H1 (cell line): ENCODE measurements at regions not wholly inside any gene's neighbourhood (a gene's known extent, or its start where the extent isn't known, plus 50 kb on each side); places are given as distances from the start of the nearest gene placed in this dataset.

Experiments used
- CTCF ChIA-PET: fragments of 300-600 bp; sonication (Branson Sonifier 250); formaldehyde crosslinking; loops from one replicate; lab custom pipeline; 2021; ENCODE audit not compliant: partially characterized antibody; lab: Charles Lee
- POLR2A ChIA-PET: fragments of 300-600 bp; sonication (Branson Sonifier 250); formaldehyde crosslinking; loops from one replicate; lab custom pipeline; 2021; ENCODE audit warnings: inconsistent platforms; ENCODE audit not compliant: partially characterized antibody; lab: Charles Lee
- DNase-seq, 2 experiments: peaks; one replicate each; pipeline versions ENCODE4 v3.0.0 to v3.0.0-alpha.2; 2010 to 2022; ENCODE audit warnings: low spot score in 2 of 2, low read depth in 1 of 2, mixed read lengths in 1 of 2
- FAIRE-seq: peaks from 2 replicates; lab custom pipeline; 2011; peaks lifted over from hg19 to GRCh38; lab: Jason Lieb, UNC
- H2AFZ ChIP-seq: 2 replicates; pipeline ENCODE4 v1.8.1; 2012; ENCODE audit warnings: low read length, inconsistent platforms
- H2AK5ac ChIP-seq: 2 replicates; pipeline ENCODE4 v1.6.1; 2013; ENCODE audit warnings: low read depth, low read length
- H2BK120ac ChIP-seq: replicated peaks from 2 replicates; pipeline ENCODE3; 2013; ENCODE audit warnings: low read depth, low read length, inconsistent platforms
- H2BK12ac ChIP-seq: 2 replicates; pipeline ENCODE4 v1.6.1; 2013; ENCODE audit warnings: low read depth, low read length
- H2BK15ac ChIP-seq: 2 replicates; pipeline ENCODE4 v1.6.1; 2013; ENCODE audit warnings: low read length
- H2BK20ac ChIP-seq: 2 replicates; pipeline ENCODE4 v1.6.1; 2013; ENCODE audit warnings: low read length
- H2BK5ac ChIP-seq: 2 replicates; pipeline ENCODE4 v1.6.1; 2013; ENCODE audit warnings: low read depth, low read length
- H3K14ac ChIP-seq: 2 replicates; pipeline ENCODE4 v1.6.1; 2013; ENCODE audit warnings: inconsistent platforms; ENCODE audit not compliant: insufficient read length
- H3K18ac ChIP-seq: 2 replicates; pipeline ENCODE4 v1.6.1; 2013; ENCODE audit warnings: low read length; ENCODE audit errors: extremely low read depth
- H3K23ac ChIP-seq: 2 replicates; pipeline ENCODE4 v1.6.1; 2013; ENCODE audit warnings: inconsistent platforms; ENCODE audit not compliant: insufficient read length
- H3K23me2 ChIP-seq: 2 replicates; pipeline ENCODE4 v1.6.1; 2013; ENCODE audit warnings: low read depth, low read length
- H3K27ac ChIP-seq: 2 replicates; pipeline ENCODE4 v1.6.1; 2011; ENCODE audit warnings: low read depth, low read length, inconsistent platforms
- H3K27me3 ChIP-seq, 4 experiments: replicated peaks in 1 of 4; 1 replicate in 1 of 4; 2 replicates in 3 of 4; pipeline versions ENCODE4 v1.6.1 to v1.8.1; 2011 to 2013; ENCODE audit warnings: low read length in 3 of 4, mild to moderate bottlenecking in 3 of 4, inconsistent platforms in 2 of 4, mixed read lengths in 2 of 4, moderate library complexity in 1 of 4; ENCODE audit not compliant: control insufficient read depth in 3 of 4, insufficient read depth in 3 of 4; ENCODE audit errors: extremely low read depth in 1 of 4
- H3K36me3 ChIP-seq, 4 experiments: 2 replicates each; pipeline versions ENCODE4 v1.6.1 to v1.8.1; 2011 to 2013; ENCODE audit warnings: mild to moderate bottlenecking in 4 of 4, low read length in 3 of 4, moderate library complexity in 2 of 4, control low read depth in 1 of 4, inconsistent platforms in 1 of 4; ENCODE audit not compliant: insufficient read depth in 4 of 4, control insufficient read depth in 2 of 4
- H3K4ac ChIP-seq: replicated peaks from 2 replicates; pipeline ENCODE3; 2013; ENCODE audit warnings: low read length, low read depth, mixed read lengths, inconsistent platforms; ENCODE audit not compliant: insufficient read length
- H3K4me1 ChIP-seq, 4 experiments: replicated peaks in 1 of 4; 1 replicate in 1 of 4; 2 replicates in 3 of 4; pipeline versions ENCODE4 v1.6.1 to v1.8.1; 2011 to 2013; ENCODE audit warnings: low read length in 3 of 4, inconsistent platforms in 2 of 4, mixed read lengths in 1 of 4; ENCODE audit not compliant: insufficient read depth in 4 of 4, control insufficient read depth in 3 of 4
- H3K4me2 ChIP-seq, 2 experiments: 2 replicates each; pipeline versions ENCODE4 v1.6.1 to v1.8.1; 2011 to 2013; ENCODE audit warnings: low read depth in 2 of 2, low read length in 2 of 2, control low read depth in 1 of 2, inconsistent platforms in 1 of 2, mild to moderate bottlenecking in 1 of 2; ENCODE audit not compliant: insufficient read depth in 1 of 2
- H3K4me3 ChIP-seq, 4 experiments: fragments of 200-600, 300-600 bp in 1 of 4; sonication (generic), shearing (Covaris generic), sonication (Bioruptor Twin) in 1 of 4; 2 replicates each; pipeline versions ENCODE4 v1.5.1 to v1.8.1; 2011 to 2016; ENCODE audit warnings: low read length in 4 of 4, low read depth in 3 of 4, control low read depth in 2 of 4, inconsistent platforms in 2 of 4, mild to moderate bottlenecking in 2 of 4, mixed read lengths in 1 of 4, moderate library complexity in 1 of 4; ENCODE audit not compliant: insufficient read depth in 2 of 4; ENCODE audit errors: extremely low read depth in 1 of 4
- H3K56ac ChIP-seq: replicated peaks from 2 replicates; pipeline ENCODE3; 2013; ENCODE audit warnings: low read depth, mild to moderate bottlenecking, mixed read lengths, low read length, inconsistent platforms; ENCODE audit not compliant: insufficient read length
- H3K79me1 ChIP-seq: 2 replicates; pipeline ENCODE4 v1.6.1; 2013; ENCODE audit warnings: low read depth, low read length, control low read depth
- H3K79me2 ChIP-seq, 2 experiments: 2 replicates each; pipeline versions ENCODE4 v1.6.1 to v1.8.1; 2012 to 2013; ENCODE audit warnings: low read length in 2 of 2, mild to moderate bottlenecking in 2 of 2, inconsistent platforms in 1 of 2; ENCODE audit not compliant: insufficient read depth in 2 of 2, control insufficient read depth in 1 of 2
- H3K9ac ChIP-seq, 4 experiments: replicated peaks in 1 of 4; 1 replicate in 1 of 4; 2 replicates in 3 of 4; pipeline versions ENCODE4 v1.6.1 to v1.8.1; 2011 to 2013; ENCODE audit warnings: low read depth in 3 of 4, low read length in 3 of 4, control low read depth in 2 of 4, mild to moderate bottlenecking in 2 of 4, moderate library complexity in 2 of 4, inconsistent platforms in 1 of 4; ENCODE audit errors: extremely low read depth in 1 of 4
- H3K9me3 ChIP-seq, 2 experiments: 2 replicates each; pipeline versions ENCODE4 v1.6.1 to v1.8.1; 2012 to 2013; ENCODE audit warnings: mild to moderate bottlenecking in 2 of 2, moderate library complexity in 2 of 2, control low read depth in 1 of 2, inconsistent platforms in 1 of 2, low read depth in 1 of 2, low read length in 1 of 2, mixed read lengths in 1 of 2; ENCODE audit not compliant: insufficient read depth in 2 of 2
- H4K20me1 ChIP-seq, 2 experiments: replicated peaks in 1 of 2; 2 replicates each; pipeline versions ENCODE3 to v1.8.1; 2011 to 2013; ENCODE audit warnings: inconsistent platforms in 2 of 2, low read length in 2 of 2, mild to moderate bottlenecking in 1 of 2; ENCODE audit not compliant: insufficient read depth in 2 of 2, control insufficient read depth in 1 of 2
- H4K5ac ChIP-seq: 2 replicates; pipeline ENCODE4 v1.6.1; 2013; ENCODE audit warnings: low read length, low read depth, mixed read lengths, inconsistent platforms; ENCODE audit not compliant: insufficient read length
- H4K8ac ChIP-seq: 2 replicates; pipeline ENCODE4 v1.8.0; 2013; ENCODE audit warnings: mild to moderate bottlenecking, moderate library complexity, low read length, inconsistent platforms; ENCODE audit not compliant: insufficient read depth; ENCODE audit errors: extremely low read depth
- H4K91ac ChIP-seq: replicated peaks from 2 replicates; pipeline ENCODE3; 2013; ENCODE audit warnings: low read length, mixed read lengths, inconsistent platforms; ENCODE audit not compliant: insufficient read length
- CEBPB ChIP-seq: IDR thresholded peaks from 2 replicates; pipeline ENCODE4 v1.6.1; 2012; ENCODE audit warnings: low read depth, low read length
- HDAC6 ChIP-seq: IDR thresholded peaks from one replicate; pipeline ENCODE4 v1.7.1; 2012; ENCODE audit warnings: low read depth, mild to moderate bottlenecking, inconsistent platforms, low read length, moderate library complexity
- KDM5A ChIP-seq: fragments of 200-600 bp; IDR thresholded peaks from 2 replicates; pipeline ENCODE4 v1.7.1; 2012; ENCODE audit warnings: mild to moderate bottlenecking, low read length, inconsistent platforms, mixed read lengths
- PHF8 ChIP-seq: fragments of 200-600 bp; sonication (generic); conservative IDR thresholded peaks from 2 replicates; pipeline ENCODE4 v1.7.1; 2012; ENCODE audit warnings: low read depth, mild to moderate bottlenecking, inconsistent platforms, low read length, moderate library complexity
- RNF2 ChIP-seq: fragments of 200-900, 300-1000 bp; sonication (generic); IDR thresholded peaks from 2 replicates; pipeline ENCODE4 v1.7.1; 2016; ENCODE audit warnings: borderline replicate concordance, low read depth, mild to moderate bottlenecking, antibody characterized with exemption, low read length; ENCODE audit not compliant: poor library complexity, severe bottlenecking; ENCODE audit errors: missing control alignments
- SUZ12 ChIP-seq: fragments of 200-600 bp; sonication (generic); IDR thresholded peaks from 2 replicates; pipeline ENCODE4 v1.6.1; 2012; ENCODE audit warnings: mild to moderate bottlenecking, inconsistent platforms, low read length, moderate library complexity, mixed read lengths
- YY1 ChIP-seq: IDR thresholded peaks from 2 replicates; pipeline ENCODE4 v1.6.1; 2011; ENCODE audit warnings: low read depth, mild to moderate bottlenecking, low read length
- WGBS, 2 experiments: shearing (Covaris generic) in 1 of 2; methylation state at CpG; one replicate each; pipeline versions ENCODE4 v1.1.6 to v1.1.7; 2013 to 2015; ENCODE audit warnings: low lambda C conversion rate in 2 of 2, mixed read lengths in 2 of 2, inconsistent platforms in 1 of 2, low coverage in 1 of 2, missing lambda C conversion rate in 1 of 2; ENCODE audit not compliant: insufficient replicate concordance in 2 of 2, insufficient coverage in 1 of 2, insufficient read length in 1 of 2; ENCODE audit errors: extremely low coverage in 1 of 2, missing lambda C conversion rate in 1 of 2; 5-methylcytosine and 5-hydroxymethylcytosine counted together

GRCh38 chr5:67886761-67887160, 328.8 kb upstream of the PIK3R1 start:
- Histone ChIP-seq H3K4me3 (no peak overlapping the region), H4K91ac (no peak overlapping the region), H3K18ac (no peak overlapping the region), H3K27ac (no peak overlapping the region), H2BK12ac (no peak overlapping the region), H3K4me1 (no peaks in the 10 kb centered on the region), H3K36me3 (no peaks in the 10 kb centered on the region), H3K9ac (no peak overlapping the region), H3K79me1 (no peaks in the 10 kb centered on the region), H2BK20ac (no peak overlapping the region), H3K9me3 (no peaks in the 10 kb centered on the region; a peak in 1 of 4 replicates), H2AFZ (no peak overlapping the region), H2BK120ac (no peak overlapping the region), H4K5ac (no peak overlapping the region), H3K4me2 (no peak overlapping the region), H3K23ac (no peak overlapping the region), H2AK5ac (no peak overlapping the region), H3K79me2 (no peaks in the 10 kb centered on the region), H4K20me1 (no peaks in the 10 kb centered on the region), H4K8ac (no peak overlapping the region), H3K14ac (no peak overlapping the region), H3K4ac (no peak overlapping the region), H3K23me2 (no peaks in the 10 kb centered on the region), H2BK5ac (no peak overlapping the region), H3K27me3 (no peaks in the 10 kb centered on the region), H3K56ac (no peak overlapping the region), H2BK15ac (no peak overlapping the region)
- WGBS, 2 experiments, result 82% methylated on average over 1 of the region's 1 CpG; no CpG with 5 or more reads in 1 of the 2 experiments
- ChIA-PET CTCF (no interaction called here), POLR2A (no interaction called here)
- FAIRE-seq, result no peak
- no peak for DNase-seq
- TF ChIP-seq CEBPB (no peak), KDM5A (no peak), HDAC6 (no peak), YY1 (no peak), SUZ12 (no peak), RNF2 (no peak), PHF8 (no peak)
